CD4-positive, alpha-beta T cell treated with Interleukin-4 for 1 hour (primary cell): ENCODE measurements at regions not wholly inside any gene's neighbourhood (a gene's known extent, or its start where the extent isn't known, plus 50 kb on each side); places are given as distances from the start of the nearest gene placed in this dataset.

Experiments
- DNase-seq, 2 donors: peaks; one replicate each; pipeline ENCODE4 v3.0.0-alpha.2; 2020 to 2022

- DNase-seq, result no peak
These were observed 156.3 kb upstream of the SLC1A4 start for GRCh38 chr2:64832936-64833335.

- no peak for DNase-seq
These were observed 152.6 kb upstream of the SLC1A4 start for GRCh38 chr2:64836566-64836965.

GRCh38 chr2:64837116-64837731 is 152.0 kb upstream of the SLC1A4 start:
- no peak for DNase-seq

- peak in 1 of 2 donors; percentile 42 for DNase-seq
These were observed 151.1 kb upstream of the SLC1A4 start for GRCh38 chr2:64837925-64838641.

GRCh38 chr2:64838817-64839216 is 150.4 kb upstream of the SLC1A4 start:
- peak in 1 of 2 donors; percentile 24 for DNase-seq

- peak; percentile 20 to 71 for DNase-seq
These were observed 149.4 kb upstream of the SLC1A4 start for GRCh38 chr2:64839844-64840243.

GRCh38 chr2:64840426-64840881 is 148.7 kb upstream of the SLC1A4 start:
- no peak for DNase-seq

- DNase-seq, result no peak
These were observed 147.7 kb upstream of the SLC1A4 start for GRCh38 chr2:64841461-64841860.

- DNase-seq, result no peak
These were observed 147.2 kb upstream of the SLC1A4 start for GRCh38 chr2:64842030-64842429.

- DNase-seq, result no peak
These were observed 145.1 kb upstream of the SLC1A4 start for GRCh38 chr2:64844087-64844486.

GRCh38 chr2:64845273-64845905 is 143.8 kb upstream of the SLC1A4 start:
- DNase-seq, result no peak

GRCh38 chr2:64846177-64846576 is 143.0 kb upstream of the SLC1A4 start:
- DNase-seq, result no peak

GRCh38 chr2:64847930-64848329 is 141.3 kb upstream of the SLC1A4 start:
- DNase-seq, result no peak

- no peak for DNase-seq
These were observed 140.8 kb upstream of the SLC1A4 start for GRCh38 chr2:64848363-64848762.

GRCh38 chr2:64848945-64849344 is 140.3 kb upstream of the SLC1A4 start:
- DNase-seq, result no peak

- no peak for DNase-seq
These were observed 138.6 kb upstream of the SLC1A4 start for GRCh38 chr2:64850642-64851041.

GRCh38 chr2:64852771-64853241 is 136.4 kb upstream of the SLC1A4 start:
- peak in 1 of 2 donors; percentile 57 for DNase-seq

GRCh38 chr2:64853306-64853705 is 135.9 kb upstream of the SLC1A4 start:
- DNase-seq, result no peak

GRCh38 chr2:64853894-64854293 is 135.3 kb upstream of the SLC1A4 start:
- no peak for DNase-seq

GRCh38 chr2:64854773-64855237 is 134.4 kb upstream of the SLC1A4 start:
- DNase-seq, result peak in 1 of 2 donors; percentile 61

GRCh38 chr2:64857581-64858471 is 131.4 kb upstream of the SLC1A4 start:
- DNase-seq, result no peak

- no peak for DNase-seq
These were observed 130.5 kb upstream of the SLC1A4 start for GRCh38 chr2:64858541-64859311.
